GM12878 (cell line): ENCODE measurements at regions not wholly inside any gene's neighbourhood (a gene's known extent, or its start where the extent isn't known, plus 50 kb on each side); places are given as distances from the start of the nearest gene placed in this dataset.

Experiments
- ATAC-seq: fragments of 200-7000 bp; cut with Tn5 transposase; 3 replicates; pipeline ENCODE4 v1.9.1; 2020; ENCODE audit warnings: mild to moderate bottlenecking, moderate library complexity
- BruUV-seq: library from RNA; stranded (reverse); fragments of 400-500 nt; replicated peaks from 2 replicates; lab custom pipeline; 2021; lab: Mats Ljungman, UMichigan
- CTCF ChIA-PET: fragments of 300-600 bp; sonication (Branson Sonifier 250); formaldehyde crosslinking; extraction: SDS; loops from one replicate; lab custom pipeline; 2021; ENCODE audit warnings: inconsistent platforms; lab: Yijun Ruan, JAX
- POLR2A ChIA-PET: fragments of 350-600 bp; formaldehyde crosslinking; extraction: SDS; loops from one replicate; lab custom pipeline; 2021; ENCODE audit warnings: inconsistent platforms; lab: Charles Lee
- RAD21 ChIA-PET: fragments of 300-600 bp; sonication (Branson Sonifier 250); formaldehyde crosslinking; loops from one replicate; lab custom pipeline; 2023; ENCODE audit warnings: antibody characterized with exemption; ENCODE audit not compliant: unreplicated experiment; lab: Charles Lee
- SMC1A ChIA-PET: fragments of 300-600 bp; sonication (Branson Sonifier 250); formaldehyde crosslinking; loops from one replicate; lab custom pipeline; 2023; ENCODE audit not compliant: unreplicated experiment, uncharacterized antibody; lab: Charles Lee
- DNase-seq: peaks from one replicate; pipeline ENCODE4 v3.0.0-alpha.2; 2011; ENCODE audit warnings: low read depth, low spot score
- FAIRE-seq: peaks from 3 replicates; lab custom pipeline; 2011; peaks lifted over from hg19 to GRCh38; lab: Jason Lieb, UNC
- H2AFZ ChIP-seq: 2 replicates; pipeline ENCODE4 v1.6.0; 2011; ENCODE audit warnings: low read depth, low read length, control low read depth; ENCODE audit not compliant: control insufficient read depth
- H3K27ac ChIP-seq: 2 replicates; pipeline ENCODE4 v1.5.1; 2011; ENCODE audit warnings: control low read depth; ENCODE audit not compliant: control insufficient read depth, insufficient read depth
- H3K27me3 ChIP-seq, 2 experiments: replicated peaks in 1 of 2; 2 replicates each; pipeline versions ENCODE4 v1.6.0 to v1.6.1; 2011; ENCODE audit warnings: low read length in 1 of 2; ENCODE audit not compliant: control insufficient read depth in 2 of 2, insufficient read depth in 2 of 2
- H3K36me3 ChIP-seq, 2 experiments: 2 replicates each; pipeline ENCODE4 v1.5.1; 2011; ENCODE audit warnings: low read length in 1 of 2; ENCODE audit not compliant: control insufficient read depth in 2 of 2, insufficient read depth in 2 of 2
- H3K4me1 ChIP-seq: 2 replicates; pipeline ENCODE4 v1.6.1; 2011; ENCODE audit warnings: mild to moderate bottlenecking, low read length, moderate library complexity, mixed read lengths; ENCODE audit not compliant: control insufficient read depth, insufficient read depth
- H3K4me2 ChIP-seq: 2 replicates; pipeline ENCODE4 v1.6.0; 2011; ENCODE audit warnings: control low read depth; ENCODE audit not compliant: control insufficient read depth, insufficient read depth
- H3K4me3 ChIP-seq: fragments of 200-600 bp; sonication (generic); 2 replicates; pipeline ENCODE4 v1.5.1; 2016
- H3K79me2 ChIP-seq: 2 replicates; pipeline ENCODE4 v1.6.0; 2011; ENCODE audit warnings: low read length; ENCODE audit not compliant: control insufficient read depth, insufficient read depth
- H3K9ac ChIP-seq: 2 replicates; pipeline ENCODE4 v1.8.0; 2011; ENCODE audit warnings: low read length, control low read depth, mixed read lengths; ENCODE audit not compliant: control insufficient read depth, insufficient read depth
- H3K9me3 ChIP-seq: replicated peaks from 3 replicates; pipeline ENCODE4 v1.5.1; 2011; ENCODE audit warnings: mild to moderate bottlenecking, low read length; ENCODE audit not compliant: control insufficient read depth, insufficient read depth
- H4K20me1 ChIP-seq: 2 replicates; pipeline ENCODE4 v1.6.0; 2011; ENCODE audit not compliant: control insufficient read depth, insufficient read depth
- BACH1 ChIP-seq: fragments of 450-650 bp; IDR thresholded peaks from 2 replicates; pipeline ENCODE4 v1.6.1; 2017; ENCODE audit warnings: mild to moderate bottlenecking, borderline replicate concordance
- GATAD2B ChIP-seq: fragments of 450-650 bp; conservative IDR thresholded peaks from 2 replicates; pipeline ENCODE4 v1.6.1; 2017; ENCODE audit warnings: low read depth, mild to moderate bottlenecking, moderate library complexity
- IRF5 ChIP-seq: fragments of 450-650 bp; IDR thresholded peaks from 2 replicates; pipeline ENCODE4 v1.6.1; 2017; ENCODE audit warnings: borderline replicate concordance
- MLLT1 ChIP-seq: fragments of 450-650 bp; IDR thresholded peaks from 2 replicates; pipeline ENCODE4 v1.6.1; 2016; ENCODE audit warnings: mild to moderate bottlenecking
- MXI1 ChIP-seq: fragments of 150-350 bp; IDR thresholded peaks from 2 replicates; pipeline ENCODE4 v1.6.1; 2011; ENCODE audit warnings: low read depth, mild to moderate bottlenecking, inconsistent platforms, low read length, improper control_type of control experiment
- NBN ChIP-seq: fragments of 450-650 bp; IDR thresholded peaks from 2 replicates; pipeline ENCODE4 v1.6.1; 2016
- NFYB ChIP-seq: IDR thresholded peaks from 2 replicates; pipeline ENCODE4 v1.6.1; 2011; ENCODE audit warnings: low read depth, mild to moderate bottlenecking, low read length, improper control_type of control experiment, moderate library complexity; ENCODE audit not compliant: insufficient read depth
- PML ChIP-seq: IDR thresholded peaks from 2 replicates; pipeline ENCODE4 v1.6.1; 2012; ENCODE audit warnings: low read length, inconsistent platforms
- POLR2AphosphoS2 ChIP-seq: IDR thresholded peaks from 2 replicates; pipeline ENCODE4 v1.6.1; 2011; ENCODE audit warnings: low read depth, mild to moderate bottlenecking, low read length, improper control_type of control experiment, moderate library complexity
- RBBP5 ChIP-seq: fragments of 200-600 bp; sonication (generic); conservative IDR thresholded peaks from 2 replicates; pipeline ENCODE4 v1.6.1; 2016
- SMAD1 ChIP-seq: fragments of 450-650 bp; IDR thresholded peaks from 2 replicates; pipeline ENCODE4 v1.6.1; 2018; ENCODE audit warnings: mild to moderate bottlenecking, low read depth; ENCODE audit not compliant: partially characterized antibody
- USF1 ChIP-seq: IDR thresholded peaks from 2 replicates; pipeline ENCODE4 v1.6.1; 2011; ENCODE audit warnings: borderline replicate concordance, low read depth, mild to moderate bottlenecking, moderate library complexity, mixed read lengths, low read length; ENCODE audit not compliant: insufficient read depth; ENCODE audit errors: extremely low read length
- WGBS: methylation state at CpG from one replicate; pipeline ENCODE4 v1.1.6; 2016; ENCODE audit warnings: low lambda C conversion rate; ENCODE audit not compliant: insufficient replicate concordance, insufficient coverage; ENCODE audit errors: missing lambda C conversion rate; 5-methylcytosine and 5-hydroxymethylcytosine counted together
- in situ Hi-C: fragments of 300-500 bp; cut with MboI; formaldehyde crosslinking; loops from 9 replicates; pipeline ENCODE4 v1.14.3; 2018; ENCODE audit warnings: mixed read lengths
- intact Hi-C: fragments of 100-400 bp; cut with micrococcal nuclease; formaldehyde crosslinking; loops from one replicate; pipeline ENCODE4 v1.14.2; 2022; ENCODE audit not compliant: unreplicated experiment
- TF ChIP-seq, protein P1 (sequence below): IDR thresholded peaks from 2 replicates; pipeline ENCODE4 v1.6.1; 2012; ENCODE audit warnings: improper control_type of control experiment, low read depth, low read length; ENCODE audit not compliant: insufficient replicate concordance
- TF ChIP-seq, protein P2 (sequence below): fragments of 450-650 bp; IDR thresholded peaks from 2 replicates; pipeline ENCODE4 v1.6.1; 2017; ENCODE audit warnings: low read depth, mild to moderate bottlenecking, moderate library complexity

DNA sequence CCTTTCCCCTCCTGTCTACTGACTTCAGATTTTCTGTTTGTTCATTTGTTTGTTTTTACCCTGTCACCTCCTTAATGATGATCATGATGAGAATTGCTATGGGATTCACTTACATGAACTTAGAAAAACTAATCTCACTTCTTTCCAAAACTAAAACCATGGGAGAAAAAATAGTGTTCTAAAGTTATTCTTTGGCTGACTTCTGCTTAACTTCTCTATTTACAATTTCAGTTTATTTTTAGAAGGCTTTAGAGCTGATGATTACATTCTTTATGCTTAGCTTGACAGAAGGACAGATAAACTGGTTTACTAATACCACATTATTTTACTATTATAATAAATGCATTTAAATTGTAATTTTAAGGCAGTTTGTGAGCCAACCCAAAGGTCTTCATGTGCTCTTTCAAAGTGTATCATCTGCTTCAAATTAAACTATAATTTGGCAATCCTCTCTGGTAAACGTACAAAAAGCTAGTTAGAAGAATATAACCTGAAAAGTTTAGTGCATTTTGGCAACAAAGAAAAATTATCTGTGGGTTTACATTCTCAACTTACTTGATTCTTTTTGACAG lies 676.8 kb upstream of the UBE2E2 start:
- SMC1A ChIA-PET: no interaction called here
- intact Hi-C loops: no loop called here
- ATAC-seq (no peak), DNase-seq (no peak), FAIRE-seq (no peak)
- Histone ChIP-seq H3K79me2 (no peaks in the 10 kb centered on the region), H3K27ac (no peak overlapping the region), H3K4me1 (no peaks in the 10 kb centered on the region), H3K9ac (no peak overlapping the region), H2AFZ (no peak overlapping the region), H3K4me2 (no peak overlapping the region), H3K4me3 (no peak overlapping the region), H3K9me3 (no peaks in the 10 kb centered on the region), H3K36me3 (no peaks in the 10 kb centered on the region), H3K27me3 (no peaks in the 10 kb centered on the region), H4K20me1 (no peaks in the 10 kb centered on the region)
- in situ Hi-C loops: no loop called here
- CTCF ChIA-PET: no interaction called here
- POLR2A ChIA-PET: no interaction called here
- no TSS peak for BruUV-seq
- RAD21 ChIA-PET: no interaction called here
- 9% methylated on average over 1 of the region's 1 CpG for WGBS
- TF ChIP-seq, protein P1, sequence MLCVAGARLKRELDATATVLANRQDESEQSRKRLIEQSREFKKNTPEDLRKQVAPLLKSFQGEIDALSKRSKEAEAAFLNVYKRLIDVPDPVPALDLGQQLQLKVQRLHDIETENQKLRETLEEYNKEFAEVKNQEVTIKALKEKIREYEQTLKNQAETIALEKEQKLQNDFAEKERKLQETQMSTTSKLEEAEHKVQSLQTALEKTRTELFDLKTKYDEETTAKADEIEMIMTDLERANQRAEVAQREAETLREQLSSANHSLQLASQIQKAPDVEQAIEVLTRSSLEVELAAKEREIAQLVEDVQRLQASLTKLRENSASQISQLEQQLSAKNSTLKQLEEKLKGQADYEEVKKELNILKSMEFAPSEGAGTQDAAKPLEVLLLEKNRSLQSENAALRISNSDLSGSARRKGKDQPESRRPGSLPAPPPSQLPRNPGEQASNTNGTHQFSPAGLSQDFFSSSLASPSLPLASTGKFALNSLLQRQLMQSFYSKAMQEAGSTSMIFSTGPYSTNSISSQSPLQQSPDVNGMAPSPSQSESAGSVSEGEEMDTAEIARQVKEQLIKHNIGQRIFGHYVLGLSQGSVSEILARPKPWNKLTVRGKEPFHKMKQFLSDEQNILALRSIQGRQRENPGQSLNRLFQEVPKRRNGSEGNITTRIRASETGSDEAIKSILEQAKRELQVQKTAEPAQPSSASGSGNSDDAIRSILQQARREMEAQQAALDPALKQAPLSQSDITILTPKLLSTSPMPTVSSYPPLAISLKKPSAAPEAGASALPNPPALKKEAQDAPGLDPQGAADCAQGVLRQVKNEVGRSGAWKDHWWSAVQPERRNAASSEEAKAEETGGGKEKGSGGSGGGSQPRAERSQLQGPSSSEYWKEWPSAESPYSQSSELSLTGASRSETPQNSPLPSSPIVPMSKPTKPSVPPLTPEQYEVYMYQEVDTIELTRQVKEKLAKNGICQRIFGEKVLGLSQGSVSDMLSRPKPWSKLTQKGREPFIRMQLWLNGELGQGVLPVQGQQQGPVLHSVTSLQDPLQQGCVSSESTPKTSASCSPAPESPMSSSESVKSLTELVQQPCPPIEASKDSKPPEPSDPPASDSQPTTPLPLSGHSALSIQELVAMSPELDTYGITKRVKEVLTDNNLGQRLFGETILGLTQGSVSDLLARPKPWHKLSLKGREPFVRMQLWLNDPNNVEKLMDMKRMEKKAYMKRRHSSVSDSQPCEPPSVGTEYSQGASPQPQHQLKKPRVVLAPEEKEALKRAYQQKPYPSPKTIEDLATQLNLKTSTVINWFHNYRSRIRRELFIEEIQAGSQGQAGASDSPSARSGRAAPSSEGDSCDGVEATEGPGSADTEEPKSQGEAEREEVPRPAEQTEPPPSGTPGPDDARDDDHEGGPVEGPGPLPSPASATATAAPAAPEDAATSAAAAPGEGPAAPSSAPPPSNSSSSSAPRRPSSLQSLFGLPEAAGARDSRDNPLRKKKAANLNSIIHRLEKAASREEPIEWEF: no peak
- TF ChIP-seq NBN (no peak), PML (no peak), POLR2AphosphoS2 (no peak), IRF5 (no peak), USF1 (no peak), GATAD2B (no peak), BACH1 (no peak), MXI1 (no peak), NFYB (no peak), SMAD1 (no peak), RBBP5 (no peak), MLLT1 (no peak)
- TF ChIP-seq, protein P2, sequence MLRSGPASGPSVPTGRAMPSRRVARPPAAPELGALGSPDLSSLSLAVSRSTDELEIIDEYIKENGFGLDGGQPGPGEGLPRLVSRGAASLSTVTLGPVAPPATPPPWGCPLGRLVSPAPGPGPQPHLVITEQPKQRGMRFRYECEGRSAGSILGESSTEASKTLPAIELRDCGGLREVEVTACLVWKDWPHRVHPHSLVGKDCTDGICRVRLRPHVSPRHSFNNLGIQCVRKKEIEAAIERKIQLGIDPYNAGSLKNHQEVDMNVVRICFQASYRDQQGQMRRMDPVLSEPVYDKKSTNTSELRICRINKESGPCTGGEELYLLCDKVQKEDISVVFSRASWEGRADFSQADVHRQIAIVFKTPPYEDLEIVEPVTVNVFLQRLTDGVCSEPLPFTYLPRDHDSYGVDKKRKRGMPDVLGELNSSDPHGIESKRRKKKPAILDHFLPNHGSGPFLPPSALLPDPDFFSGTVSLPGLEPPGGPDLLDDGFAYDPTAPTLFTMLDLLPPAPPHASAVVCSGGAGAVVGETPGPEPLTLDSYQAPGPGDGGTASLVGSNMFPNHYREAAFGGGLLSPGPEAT: no peak
